Right ventricle myocardium inferior (tissue), 1 donor: ENCODE measurements at regions not wholly inside any gene's neighbourhood (a gene's known extent, or its start where the extent isn't known, plus 50 kb on each side); places are given as distances from the start of the nearest gene placed in this dataset.

ENCODE experiments used
- ATAC-seq: fragments of 200-7000 bp; cut with Tn5 transposase; one replicate; pipeline ENCODE4 v1.9.1; 2020; ENCODE audit warnings: mild to moderate bottlenecking, moderate library complexity
- DNase-seq: peaks from one replicate; pipeline ENCODE4 v3.0.0; 2021; ENCODE audit errors: missing footprints
- intact Hi-C: fragments of 100-400 bp; cut with DNase I; formaldehyde crosslinking; loops from one replicate; pipeline ENCODE4 v1.11.0; 2022
- donor health status: DM: no; HTN: yes; CAD: no; lungs with severe emphysema.

DNA sequence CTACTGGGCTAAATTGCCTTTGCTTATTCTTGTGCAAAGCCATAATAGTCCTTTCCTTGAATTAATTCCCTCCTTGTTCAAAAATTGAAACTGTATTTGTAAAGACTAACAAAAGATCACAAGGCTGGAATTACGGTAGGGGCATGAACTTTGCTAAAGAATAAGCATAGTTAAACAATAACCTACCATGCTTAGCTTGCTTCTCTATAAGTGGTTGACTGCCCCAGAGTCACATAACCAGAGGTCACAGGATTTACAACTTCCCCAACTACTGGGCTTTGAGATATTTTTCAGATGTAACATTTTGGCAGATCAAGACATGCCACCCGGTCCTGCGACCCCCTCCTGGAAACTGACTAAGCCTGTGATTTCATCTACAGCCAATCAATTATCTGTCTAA is 181.4 kb downstream of the GPAM start:
- ATAC-seq (no peak), DNase-seq (no peak)
- intact Hi-C loops, result no loop called here

DNA sequence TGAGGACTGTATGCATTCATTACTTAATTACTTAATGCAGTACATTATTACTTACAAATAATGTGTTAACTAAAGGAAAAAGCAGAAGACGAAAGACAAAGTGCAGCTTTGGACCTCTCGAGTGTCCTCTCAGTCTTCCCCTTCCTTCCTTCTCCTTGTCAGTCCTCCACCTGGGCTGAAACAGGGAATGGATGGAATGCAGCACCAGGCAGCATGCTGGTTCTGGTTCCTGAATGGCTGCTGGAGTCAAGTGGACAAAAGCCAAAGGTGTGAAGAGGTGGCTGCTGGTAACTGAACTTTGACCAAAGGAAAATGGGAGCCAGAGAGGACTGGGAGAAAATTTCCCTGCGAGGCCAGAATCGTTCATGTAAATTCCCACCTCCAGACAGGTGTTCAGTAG is 179.5 kb downstream of the GPAM start:
- DNase-seq (no peak), ATAC-seq (no peak)
- intact Hi-C loops, result no loop called here

DNA sequence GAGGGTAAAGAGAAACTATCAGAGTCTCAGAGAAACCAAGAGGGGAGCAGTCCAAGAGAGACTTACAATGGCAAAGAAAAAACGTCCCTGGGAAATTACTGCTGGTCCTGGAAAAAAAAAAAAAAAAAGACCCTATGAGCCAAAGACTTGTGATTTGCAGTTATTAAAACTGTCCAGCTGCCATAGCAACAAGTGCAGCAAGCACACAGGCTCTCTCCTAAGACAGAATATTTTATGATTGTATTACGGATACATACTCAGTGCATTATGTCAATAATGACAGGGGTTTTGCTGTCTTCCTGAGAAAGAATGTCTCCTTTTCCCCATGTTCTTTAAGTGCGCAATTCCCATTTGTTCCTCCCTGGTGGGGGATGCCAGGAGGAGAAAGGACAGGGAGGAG is 178.5 kb downstream of the GPAM start:
- ATAC-seq, result no peak
- DNase-seq, result no peak
- intact Hi-C loops, result no loop called here

DNA sequence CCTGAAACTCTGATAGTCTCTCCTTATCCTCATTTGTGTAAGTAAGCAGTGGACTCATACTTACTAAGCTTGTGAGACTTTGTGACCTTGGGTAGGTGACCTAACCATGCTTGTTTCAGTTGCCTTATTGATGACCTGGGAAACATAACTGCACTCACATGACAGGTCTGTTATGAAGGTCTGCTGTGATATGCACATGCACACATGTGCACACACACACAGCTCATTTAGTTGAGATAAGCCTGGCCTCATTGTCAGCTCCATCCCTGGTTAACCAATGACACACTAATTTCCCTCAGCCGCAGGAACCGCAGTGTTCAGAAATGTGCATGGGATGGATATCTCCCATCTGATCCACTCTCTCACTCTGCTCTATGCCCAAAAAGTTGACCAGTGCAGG is 177.2 kb downstream of the GPAM start:
- DNase-seq (no peak), ATAC-seq (no peak)
- intact Hi-C loops, result no loop called here

DNA sequence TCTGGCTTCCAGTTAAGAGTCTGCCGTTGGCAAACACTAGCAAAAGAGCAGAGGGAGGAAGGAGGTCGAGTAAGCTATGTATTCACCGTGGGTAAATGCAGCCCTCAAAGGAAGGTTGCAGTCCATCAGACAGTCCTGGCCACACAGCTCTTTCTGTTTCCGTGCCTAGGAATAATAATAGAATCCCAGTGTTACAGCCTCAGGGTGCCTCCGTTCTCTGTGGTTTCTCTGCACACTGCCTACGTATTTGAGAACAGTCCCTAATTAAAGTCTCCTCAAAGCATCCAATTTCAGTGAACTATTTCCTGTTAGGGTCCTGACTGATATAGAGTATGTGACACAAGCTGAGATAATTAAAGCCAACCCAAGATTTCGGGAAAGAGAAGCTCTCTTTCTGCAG is 176.7 kb downstream of the GPAM start:
- intact Hi-C loops, result no loop called here
- no peak for ATAC-seq
- DNase-seq, result no peak

DNA sequence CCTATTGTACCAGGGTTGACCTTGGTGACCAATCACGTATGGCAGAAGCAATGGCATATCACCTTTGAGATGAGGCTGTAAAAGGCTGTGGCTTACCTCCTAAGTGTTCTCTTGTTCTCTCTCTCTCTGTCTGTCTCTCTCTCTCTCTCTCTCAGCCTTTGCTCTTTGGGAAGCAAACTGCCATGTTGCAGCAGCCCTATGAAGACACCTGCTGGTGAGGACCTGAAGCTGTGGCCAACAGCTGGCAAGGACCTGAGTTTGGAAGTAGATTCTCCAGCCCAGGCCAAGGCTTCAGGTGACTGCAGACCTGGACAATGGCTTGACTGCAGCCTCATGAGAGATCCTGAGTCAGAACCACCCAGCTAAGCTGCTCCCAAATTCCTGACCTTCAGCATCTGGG is 161.4 kb downstream of the GPAM start:
- intact Hi-C loops, result no loop called here
- DNase-seq (no peak), ATAC-seq (no peak)

GRCh38 chr10:112024079-112024478 is 159.5 kb downstream of the GPAM start:
- intact Hi-C loops, result no loop called here
- no peak for DNase-seq
- ATAC-seq, result no peak

GRCh38 chr10:112025228-112025627 is 158.3 kb downstream of the GPAM start:
- no peak for ATAC-seq
- DNase-seq, result no peak
- intact Hi-C loops, result no loop called here

DNA sequence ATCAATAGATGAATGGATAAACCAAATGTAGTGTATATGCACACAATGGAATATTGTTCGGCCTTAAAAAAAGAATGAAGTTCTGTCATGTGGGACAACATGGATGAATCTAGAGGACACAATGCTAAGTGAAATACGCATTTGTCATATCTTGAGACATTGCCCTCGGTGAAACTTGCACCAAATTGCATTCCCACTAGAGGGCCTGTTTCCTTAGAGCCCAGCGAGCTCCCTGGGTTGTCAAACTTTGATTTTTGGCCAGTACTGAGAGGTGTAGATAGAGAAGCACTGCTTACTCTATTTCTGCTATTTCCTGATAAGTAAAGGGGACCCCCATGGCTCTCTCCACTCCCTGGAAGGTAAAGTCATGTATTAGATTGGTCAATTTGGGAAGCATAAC is 157.1 kb downstream of the GPAM start:
- DNase-seq (no peak), ATAC-seq (no peak)
- intact Hi-C loops, result no loop called here

DNA sequence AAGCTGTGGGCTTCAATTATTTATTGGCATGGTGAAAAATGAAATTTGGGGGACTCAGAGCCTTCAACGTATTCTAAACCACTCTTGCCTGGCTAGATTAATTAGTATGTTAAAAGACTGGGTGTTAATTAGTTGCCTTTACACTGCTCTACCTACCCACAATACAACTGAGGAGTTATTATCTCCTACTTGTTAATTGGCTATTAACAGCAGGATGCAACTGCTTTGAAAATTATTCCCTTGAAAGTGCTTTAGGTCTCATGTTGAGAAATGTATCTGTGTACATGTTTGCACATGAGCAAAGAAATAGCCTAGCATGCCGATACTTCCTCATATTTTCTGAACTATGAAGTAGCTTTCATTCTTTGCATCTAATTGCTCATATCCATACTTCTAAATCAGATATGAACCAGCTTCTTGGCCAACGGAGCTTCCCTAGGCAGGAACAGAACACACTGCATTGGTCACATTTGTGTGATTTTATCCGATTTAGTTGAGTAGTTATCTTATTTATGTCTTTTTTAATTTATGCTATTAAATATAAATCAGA is 155.8 kb downstream of the GPAM start:
- ATAC-seq (no peak), DNase-seq (no peak)
- intact Hi-C loops, result no loop called here

DNA sequence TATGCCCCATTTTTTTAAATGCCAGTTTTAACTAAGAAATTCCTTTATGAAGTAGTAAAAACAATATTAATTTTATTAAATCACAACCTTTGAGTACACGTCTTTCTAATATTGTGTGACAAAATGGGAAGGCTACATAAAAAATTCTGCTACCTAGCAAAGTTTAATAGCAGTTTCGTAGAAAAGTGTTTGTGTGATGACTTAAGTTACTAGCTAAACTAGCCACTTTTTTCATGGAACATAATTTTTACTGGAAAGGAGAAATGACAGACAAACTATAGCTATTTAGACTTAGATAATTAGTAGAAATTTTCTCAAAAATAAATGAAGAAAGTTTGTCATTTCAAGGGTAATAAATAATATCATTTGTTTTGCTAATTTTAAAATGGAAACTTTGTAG is 153.1 kb downstream of the GPAM start:
- DNase-seq (no peak), ATAC-seq (no peak)
- intact Hi-C loops, result no loop called here

DNA sequence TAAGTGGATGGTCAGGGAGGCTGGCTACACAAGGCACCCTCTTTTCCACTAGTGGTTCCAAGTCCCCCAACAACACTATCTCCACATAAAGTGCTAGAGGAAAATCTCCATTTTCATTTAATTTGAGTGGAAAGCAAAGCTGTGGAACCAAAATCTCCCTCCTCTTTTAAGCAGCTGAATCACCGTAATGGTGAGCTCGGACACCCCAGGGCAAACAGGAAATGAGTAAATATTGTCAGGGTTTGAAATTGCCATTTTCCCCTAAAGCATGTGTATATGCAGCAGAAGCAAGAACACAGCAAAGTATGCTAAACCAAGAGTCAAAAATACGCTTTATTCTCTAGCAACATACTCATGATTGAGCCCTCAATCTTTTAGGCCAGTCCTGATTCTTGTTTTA is 143.7 kb downstream of the GPAM start:
- ATAC-seq (no peak), DNase-seq (no peak)
- intact Hi-C loops, result no loop called here

GRCh38 chr10:112040696-112041095 is 142.9 kb downstream of the GPAM start:
- intact Hi-C loops, result no loop called here
- DNase-seq, result no peak
- no peak for ATAC-seq

- DNase-seq (no peak), ATAC-seq (no peak)
- intact Hi-C loops, result no loop called here
Measured at GRCh38 chr10:112045938-112046337, 137.6 kb downstream of the GPAM start.

GRCh38 chr10:112047674-112048073 is 135.9 kb downstream of the GPAM start:
- intact Hi-C loops, result no loop called here
- DNase-seq (no peak), ATAC-seq (no peak)

DNA sequence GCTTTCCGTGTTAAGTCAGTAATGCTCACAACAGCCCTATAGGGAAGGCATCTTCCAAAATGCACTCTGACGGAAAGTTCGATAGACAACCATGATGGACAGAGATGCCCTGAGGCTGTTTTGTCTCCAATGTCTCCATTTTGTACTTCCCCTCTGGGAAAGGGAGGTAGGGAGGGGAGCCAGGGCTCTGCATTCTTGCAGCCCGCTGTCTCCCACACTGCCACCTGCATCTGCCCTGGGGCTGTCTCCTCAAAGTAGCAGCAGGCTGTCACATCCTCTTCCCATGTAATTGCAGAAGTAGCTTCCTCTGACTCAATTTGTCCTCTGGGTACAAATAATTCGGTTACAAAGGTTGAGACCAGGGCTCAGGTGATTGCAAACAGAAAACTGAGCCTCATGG is 131.4 kb downstream of the GPAM start:
- intact Hi-C loops, result no loop called here
- no peak for DNase-seq
- no peak for ATAC-seq

DNA sequence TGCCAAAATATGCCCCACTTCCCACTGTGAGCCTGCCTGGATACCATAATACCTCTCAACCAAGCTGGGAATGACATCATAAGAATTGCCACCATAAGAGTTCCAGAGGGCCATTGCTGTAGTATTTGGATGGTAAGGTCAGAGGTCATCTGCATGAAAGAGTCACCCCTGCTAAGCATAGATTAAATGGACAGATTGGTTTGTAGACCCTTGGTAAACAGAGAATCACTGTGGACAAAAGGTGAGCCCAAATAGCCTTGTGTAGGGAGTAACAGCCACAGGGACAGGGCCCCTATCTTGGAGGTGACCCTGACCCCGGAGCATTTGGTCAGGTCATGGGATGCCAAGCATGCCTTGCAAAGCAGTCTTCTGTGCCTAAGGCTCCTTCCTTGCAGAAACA is 129.7 kb downstream of the GPAM start:
- no peak for ATAC-seq
- intact Hi-C loops, result no loop called here
- no peak for DNase-seq

DNA sequence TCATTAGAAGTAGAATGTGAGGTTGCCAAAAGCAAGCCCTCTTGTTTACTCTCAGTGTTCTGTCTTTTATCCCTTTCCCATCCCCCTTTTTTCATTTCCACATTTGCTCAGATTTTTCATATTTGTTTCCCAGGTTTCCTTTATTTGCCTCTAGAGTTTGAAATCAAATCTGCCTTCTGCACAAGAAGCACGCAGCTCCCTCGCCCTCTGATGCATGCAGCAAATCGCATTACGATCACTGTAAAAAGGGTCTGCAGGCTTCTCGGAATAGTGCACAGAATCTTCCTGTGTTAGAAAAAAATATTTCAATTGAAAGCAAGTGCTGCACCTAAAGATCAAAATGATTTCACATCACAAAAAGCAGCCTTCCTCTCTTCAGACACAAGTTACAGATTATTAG is 129.0 kb downstream of the GPAM start:
- ATAC-seq, result no peak
- intact Hi-C loops, result no loop called here

GRCh38 chr10:112057072-112057471 is 126.5 kb downstream of the GPAM start:
- DNase-seq, result no peak
- intact Hi-C loops, result no loop called here
- no peak for ATAC-seq

More for the DNA sequence above, 129.0 kb downstream of the GPAM start:
- DNase-seq, result no peak

- ATAC-seq, result no peak
- no peak for DNase-seq
- intact Hi-C loops, result no loop called here
Measured at GRCh38 chr10:112059220-112059619, 124.3 kb downstream of the GPAM start.

GRCh38 chr10:112071596-112072133 is 111.9 kb downstream of the GPAM start:
- ATAC-seq, result no peak
- DNase-seq, result no peak
- intact Hi-C loops, result no loop called here
